Motor neuron (in vitro differentiated cells): ENCODE measurements at regions not wholly inside any gene's neighbourhood (a gene's known extent, or its start where the extent isn't known, plus 50 kb on each side); places are given as distances from the start of the nearest gene placed in this dataset.

Experiments used
- ATAC-seq, 8 experiments: fragments of 200-7000 bp; cut with Tn5 transposase; replicated peaks in 6 of 8; 2 replicates each; pipeline ENCODE4 v1.8.0; 2021; ENCODE audit warnings: mild to moderate bottlenecking in 8 of 8, moderate library complexity in 8 of 8
- H3K27ac ChIP-seq, 2 donors: fragments of 250-450 bp; sonication (Bioruptor Pico); 2 replicates each; pipeline ENCODE4 v1.9.0; 2021; ENCODE audit warnings: antibody characterized with exemption in 2 of 2, mild to moderate bottlenecking in 2 of 2, moderate library complexity in 1 of 2
- H3K4me1 ChIP-seq, 2 donors: fragments of 250-450 bp; sonication (Bioruptor Pico); replicated peaks in 1 of 2; 2 replicates each; pipeline ENCODE4 v1.6.1; 2021; ENCODE audit warnings: antibody characterized with exemption in 2 of 2, mild to moderate bottlenecking in 2 of 2, moderate library complexity in 1 of 2
- H3K4me3 ChIP-seq, 5 donors: fragments of 250-450 bp; sonication (Bioruptor Pico); 2 replicates each; pipeline ENCODE4 v1.9.0; 2021; ENCODE audit warnings: antibody characterized with exemption in 5 of 5, mild to moderate bottlenecking in 5 of 5, moderate library complexity in 4 of 5
- WGBS, 10 experiments: fragments of 450-650 bp; shearing (Covaris generic); methylation state at CpG; one replicate each; pipeline ENCODE4 v1.0.0; 2022; 5-methylcytosine and 5-hydroxymethylcytosine counted together
- in situ Hi-C, 9 experiments: fragments of 400-800 bp; cut with MboI; loops; one replicate each; pipeline ENCODE4 v1.15.0; 2021; ENCODE audit warnings: low sequenced_read_pairs in 9 of 9, low pct_unique_long_range_greater_than_20kb in 2 of 9; ENCODE audit not compliant: unreplicated experiment in 9 of 9

GRCh38 chr10:8752146-8752843, 697.8 kb downstream of the GATA3 start:
- in situ Hi-C loops: no loop called here

GRCh38 chr10:8758029-8758428, 703.5 kb downstream of the GATA3 start:
- no peak overlapping the region for H3K4me3 ChIP-seq
- WGBS, 10 experiments: 0 to 79% (median 45%) methylated on average over 1 to 4 of the region's 4 CpGs
- ATAC-seq: no peak
- in situ Hi-C loops: no loop called here
- H3K4me1 ChIP-seq: no peaks in the 10 kb centered on the region
- no peak overlapping the region for H3K27ac ChIP-seq

More at GRCh38 chr10:8752146-8752843, 697.8 kb downstream of the GATA3 start:
- ATAC-seq: no peak
- whole genome bisulfite sequencing, 10 experiments: 0 to 88% (median 79%) methylated on average over 1 to 7 of the region's 7 CpGs; no CpG with 5 or more reads in 1 of the 10 experiments
- Histone ChIP-seq H3K4me1 (no peaks in the 10 kb centered on the region), H3K27ac (no peak overlapping the region), H3K4me3 (no peak overlapping the region)

DNA sequence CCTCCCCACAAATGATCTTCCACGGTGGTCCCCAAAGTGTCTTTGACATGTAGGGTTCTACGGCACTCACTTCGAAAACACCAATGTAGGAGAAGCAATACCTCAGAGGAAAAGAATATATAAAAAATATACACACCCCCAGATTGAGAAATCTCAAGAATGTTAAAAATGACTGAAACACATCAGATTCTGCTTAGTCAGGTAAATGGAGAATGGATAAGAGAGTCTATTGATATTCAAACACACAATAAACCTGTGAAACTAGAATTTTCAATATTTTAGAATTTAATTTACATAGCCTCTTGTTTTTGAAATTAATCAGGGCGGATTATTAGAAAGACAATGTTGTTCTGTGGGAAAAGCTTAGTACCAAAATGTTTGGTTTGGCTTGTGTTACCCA, 712.4 kb downstream of the GATA3 start:
- H3K4me1 ChIP-seq: no peaks in the 10 kb centered on the region
- in situ Hi-C loops: no loop called here
- H3K27ac ChIP-seq: no peak overlapping the region
- WGBS, 10 experiments: 9 to 100% (median 78%) methylated on average over 1 to 4 of the region's 4 CpGs
- ATAC-seq: no peak
- no peak overlapping the region for H3K4me3 ChIP-seq

GRCh38 chr10:8767591-8767990, 713.1 kb downstream of the GATA3 start:
- H3K27ac ChIP-seq: no peak overlapping the region
- 0 to 86% (median 60%) methylated on average over 2 to 5 of the region's 5 CpGs; no CpG with 5 or more reads in 1 of the 10 experiments for WGBS, 10 experiments
- H3K4me3 ChIP-seq: no peak overlapping the region
- no peaks in the 10 kb centered on the region for H3K4me1 ChIP-seq
- no peak for ATAC-seq
- in situ Hi-C loops: no loop called here

DNA sequence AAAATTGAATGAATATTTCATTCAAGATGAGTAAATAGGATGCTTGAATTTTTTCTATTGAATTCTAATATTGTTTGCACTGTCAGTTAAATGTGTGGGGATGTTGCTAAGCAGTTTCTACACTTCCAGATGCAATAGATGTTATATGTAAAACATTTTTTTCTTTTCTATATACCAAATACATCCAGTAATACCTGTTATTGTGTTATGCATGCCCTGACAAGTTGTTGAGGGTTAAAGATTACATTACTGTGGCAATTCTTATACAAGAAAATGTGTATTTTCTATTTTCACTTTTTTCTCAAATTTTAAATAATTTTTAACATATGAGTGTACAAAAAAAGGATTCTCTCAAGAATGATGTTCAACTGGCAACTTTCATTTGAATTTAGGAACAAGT, 713.9 kb downstream of the GATA3 start:
- no peaks in the 10 kb centered on the region for H3K4me1 ChIP-seq
- H3K27ac ChIP-seq: no peak overlapping the region
- H3K4me3 ChIP-seq: no peak overlapping the region
- in situ Hi-C loops: no loop called here
- no peak for ATAC-seq

GRCh38 chr10:8768852-8769251, 714.4 kb downstream of the GATA3 start:
- ATAC-seq: no peak
- H3K27ac ChIP-seq: no peak overlapping the region
- in situ Hi-C loops: no loop called here
- 3 to 91% (median 61%) methylated on average over 1 to 3 of the region's 3 CpGs for WGBS, 10 experiments
- H3K4me1 ChIP-seq: no peaks in the 10 kb centered on the region
- H3K4me3 ChIP-seq: no peak overlapping the region

DNA sequence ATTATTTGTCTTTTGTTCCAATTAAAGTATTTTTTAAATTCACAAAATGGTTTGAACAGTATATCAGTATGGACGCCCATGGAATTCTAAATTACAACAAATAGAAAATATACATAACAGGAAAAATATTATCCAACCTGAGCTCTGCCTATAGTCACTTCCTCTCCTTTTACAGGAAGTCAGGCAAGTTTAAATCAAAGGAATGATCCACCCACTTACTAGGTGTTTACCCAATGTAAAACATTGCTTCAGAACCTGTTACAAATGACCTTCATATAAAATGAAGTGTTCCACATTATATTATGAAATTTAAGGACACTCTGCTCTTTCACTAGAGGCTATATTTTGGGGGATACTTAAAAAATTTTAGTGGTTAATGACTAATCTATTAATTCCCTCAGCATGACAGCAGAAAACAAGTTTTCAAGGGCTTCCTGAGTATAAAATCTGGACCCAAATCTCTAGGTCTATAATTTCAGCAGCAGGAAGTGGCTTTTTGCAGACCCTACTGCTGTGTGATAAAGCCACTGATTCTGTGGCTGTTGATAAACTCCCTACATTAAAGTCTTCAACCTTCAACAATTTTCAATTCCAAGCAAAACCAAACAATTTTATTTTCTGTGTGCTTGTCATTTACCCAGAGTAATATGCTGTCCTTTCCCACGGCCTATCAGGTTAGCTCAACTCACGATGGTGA, 722.6 kb downstream of the GATA3 start:
- Histone ChIP-seq H3K27ac (no peak overlapping the region), H3K4me1 (no peaks in the 10 kb centered on the region), H3K4me3 (no peak overlapping the region)
- WGBS, 10 experiments: 0 to 100% (median 77%) methylated on average over 1 to 3 of the region's 3 CpGs
- ATAC-seq: no peak
- in situ Hi-C loops: no loop called here

- Histone ChIP-seq H3K4me3 (no peak overlapping the region), H3K27ac (no peak overlapping the region), H3K4me1 (no peaks in the 10 kb centered on the region)
- no peak for ATAC-seq
- in situ Hi-C loops: no loop called here
- 0 to 88% (median 75%) methylated on average over 1 to 3 of the region's 3 CpGs; no CpG with 5 or more reads in 2 of the 10 experiments for WGBS, 10 experiments
These were observed 724.2 kb downstream of the GATA3 start for GRCh38 chr10:8778713-8779112.

GRCh38 chr10:8787649-8788048, 733.2 kb downstream of the GATA3 start:
- in situ Hi-C loops: no loop called here
- Histone ChIP-seq H3K27ac (no peak overlapping the region), H3K4me3 (no peak overlapping the region), H3K4me1 (no peaks in the 10 kb centered on the region)
- ATAC-seq: no peak

DNA sequence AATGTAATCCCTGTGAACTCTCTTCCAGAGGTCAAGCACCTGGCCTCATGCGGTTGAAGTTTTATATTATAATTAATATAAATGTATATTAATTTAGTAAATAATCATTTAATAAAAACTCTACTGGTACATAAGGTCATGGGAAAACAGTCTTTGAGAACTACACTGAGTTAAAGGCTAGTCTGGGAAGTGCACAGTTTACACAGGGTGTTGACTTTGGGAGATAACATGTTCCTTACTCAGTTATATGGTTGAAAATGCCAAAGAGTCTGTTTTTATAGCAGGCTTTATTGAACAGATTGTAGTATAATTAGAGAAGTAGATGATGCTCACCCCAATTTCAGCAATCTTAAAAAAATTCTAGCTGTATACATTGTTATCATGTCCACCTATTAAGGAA, 735.9 kb downstream of the GATA3 start:
- H3K4me3 ChIP-seq: no peak overlapping the region
- no peaks in the 10 kb centered on the region for H3K4me1 ChIP-seq
- WGBS, 10 experiments: 0 to 80% (median 35%) methylated on average over 1 of the region's 1 CpG; no CpG with 5 or more reads in 2 of the 10 experiments
- in situ Hi-C loops: no loop called here
- no peak for ATAC-seq
- no peak overlapping the region for H3K27ac ChIP-seq

- in situ Hi-C loops: no loop called here
- 30 to 100% (median 80%) methylated on average over 1 to 2 of the region's 2 CpGs; no CpG with 5 or more reads in 5 of the 10 experiments for WGBS, 10 experiments
- no peak for ATAC-seq
These were observed 740.4 kb downstream of the GATA3 start for GRCh38 chr10:8794860-8795259.

GRCh38 chr10:8800426-8800825, 745.9 kb downstream of the GATA3 start:
- 0 to 87% (median 71%) methylated on average over 1 to 4 of the region's 4 CpGs; no CpG with 5 or more reads in 2 of the 10 experiments for WGBS, 10 experiments
- Histone ChIP-seq H3K27ac (no peak overlapping the region), H3K4me3 (no peak overlapping the region), H3K4me1 (no peaks in the 10 kb centered on the region)
- in situ Hi-C loops: no loop called here
- no peak for ATAC-seq

More at GRCh38 chr10:8794860-8795259, 740.4 kb downstream of the GATA3 start:
- no peak overlapping the region for H3K4me3 ChIP-seq
- no peak overlapping the region for H3K27ac ChIP-seq
- H3K4me1 ChIP-seq: no peaks in the 10 kb centered on the region

GRCh38 chr10:8803992-8804391, 749.5 kb downstream of the GATA3 start:
- H3K4me3 ChIP-seq: no peak overlapping the region
- WGBS, 10 experiments: 0 to 60% (median 14%) methylated on average over 1 to 3 of the region's 3 CpGs; no CpG with 5 or more reads in 3 of the 10 experiments
- H3K4me1 ChIP-seq: no peaks in the 10 kb centered on the region
- no peak for ATAC-seq
- H3K27ac ChIP-seq: no peak overlapping the region
- in situ Hi-C loops: no loop called here

GRCh38 chr10:8810677-8811076, 756.2 kb downstream of the GATA3 start:
- Histone ChIP-seq H3K4me3 (no peak overlapping the region), H3K4me1 (no peaks in the 10 kb centered on the region), H3K27ac (no peak overlapping the region)
- no peak for ATAC-seq
- in situ Hi-C loops: no loop called here
